OCI-LY7 (cell line): ENCODE measurements at regions not wholly inside any gene's neighbourhood (a gene's known extent, or its start where the extent isn't known, plus 50 kb on each side); places are given as distances from the start of the nearest gene placed in this dataset.

Experiments used
- CTCF ChIP-seq: fragments of 200-600 bp; sonication (generic); conservative IDR thresholded peaks from 2 replicates; pipeline ENCODE4 v1.5.1; 2014; ENCODE audit warnings: mild to moderate bottlenecking, antibody characterized with exemption, low read length, moderate library complexity, mixed read lengths
- EZH2phosphoT487 ChIP-seq: fragments of 200-600 bp; sonication (generic); IDR thresholded peaks from 2 replicates; pipeline ENCODE4 v1.6.1; 2018; ENCODE audit warnings: low read depth, borderline replicate concordance, mild to moderate bottlenecking, mixed run types, antibody characterized with exemption, low read length, moderate library complexity, mixed read lengths

GRCh38 chr15:23954931-23955330 is 267.8 kb upstream of the NDN start:
- no peak for TF ChIP-seq CTCF
- TF ChIP-seq EZH2phosphoT487, result no peak
